HG02642 (cell line): ENCODE measurements at regions not wholly inside any gene's neighbourhood (a gene's known extent, or its start where the extent isn't known, plus 50 kb on each side); places are given as distances from the start of the nearest gene placed in this dataset.

Experiments
- ATAC-seq: cut with Tn5 transposase; IDR thresholded peaks from one replicate; pipeline ENCODE4 v1.9.1; 2021; ENCODE audit warnings: mild to moderate bottlenecking; ENCODE audit not compliant: unreplicated experiment, poor library complexity

DNA sequence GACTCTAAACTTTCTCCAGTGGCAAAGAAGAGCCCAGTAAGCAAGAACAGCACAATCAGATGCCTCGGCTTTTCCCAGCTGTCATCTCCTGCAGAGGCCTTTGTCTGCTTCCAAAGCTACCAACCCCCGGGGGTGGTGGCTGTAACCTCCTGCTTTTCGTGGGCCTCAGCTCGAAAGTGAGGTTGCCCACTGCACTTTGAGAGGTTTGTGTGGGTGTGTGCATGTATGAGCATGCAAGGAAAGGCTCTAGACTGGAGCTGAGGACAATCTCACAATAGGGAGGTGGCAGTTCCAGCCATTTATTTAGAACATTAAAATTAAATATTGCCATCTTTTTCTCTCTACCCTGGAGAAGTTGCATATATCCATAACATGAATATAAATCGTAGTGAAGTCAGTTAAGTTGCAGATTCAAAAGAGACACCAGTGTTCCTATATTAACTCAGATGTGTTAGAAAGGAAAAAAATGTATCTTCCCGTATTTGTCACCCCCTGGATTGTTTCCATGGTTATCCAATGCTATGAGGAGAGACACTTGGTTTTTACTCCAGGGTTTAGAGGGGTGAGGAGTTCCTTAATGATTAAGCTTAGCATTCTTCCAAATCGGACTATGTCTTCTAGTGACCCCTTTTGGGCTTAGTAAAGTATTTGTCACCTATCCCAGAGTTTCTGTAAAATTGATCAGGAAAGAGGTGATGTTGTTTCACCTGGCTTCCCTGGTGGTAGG lies 781.1 kb downstream of the INHBA start:
- ATAC-seq, result no peak

GRCh38 chr7:40918701-40919271 lies 784.0 kb downstream of the SUGCT start:
- no peak for ATAC-seq

DNA sequence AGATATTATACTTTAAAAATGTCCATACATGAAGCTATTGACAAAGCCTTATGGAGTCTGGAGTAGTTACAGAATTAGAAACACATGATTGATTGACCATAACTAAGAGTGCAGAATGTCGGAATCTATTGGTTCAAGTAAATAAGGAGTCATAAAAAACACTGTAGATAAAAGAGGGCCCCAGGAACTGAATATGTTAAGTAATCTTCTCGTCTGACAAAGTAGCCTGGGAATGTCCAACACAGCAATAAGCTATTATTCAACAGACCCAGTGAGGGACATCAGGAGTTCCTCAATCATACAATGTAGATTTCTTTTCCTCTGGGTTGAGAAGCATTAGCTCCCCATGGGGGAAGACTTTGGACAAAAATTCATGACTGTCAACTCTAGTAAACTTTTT lies 782.0 kb downstream of the SUGCT start:
- ATAC-seq, result no peak

DNA sequence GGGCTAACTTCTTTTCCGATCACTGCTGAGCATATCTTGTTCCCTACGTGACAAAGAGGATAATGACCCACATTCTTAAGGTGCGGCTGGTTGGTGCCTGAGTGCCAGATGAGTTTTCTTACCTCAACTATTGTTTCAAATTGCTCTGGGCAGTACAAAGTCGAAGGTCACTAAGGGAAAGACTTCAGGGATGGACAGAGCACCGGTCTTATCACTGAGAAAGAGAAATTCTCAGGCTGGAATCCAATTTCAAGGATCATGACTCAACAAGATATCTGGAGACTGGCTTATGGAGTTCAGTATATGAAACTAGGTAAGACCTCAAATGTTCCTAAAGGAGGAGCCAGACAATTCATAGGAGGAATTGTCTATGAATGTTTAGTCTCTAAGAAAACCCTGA lies 780.3 kb downstream of the SUGCT start:
- ATAC-seq, result no peak
